Dedifferentiated amniotic fluid mesenchymal stem cell (primary cell): ENCODE measurements at regions not wholly inside any gene's neighbourhood (a gene's known extent, or its start where the extent isn't known, plus 50 kb on each side); places are given as distances from the start of the nearest gene placed in this dataset.

Experiments used
- DNase-seq: peaks from one replicate; pipeline ENCODE4 v3.0.0-alpha.2; 2016; ENCODE audit errors: extremely low spot score

- no peak for DNase-seq
These were observed 69.2 kb downstream of the ISG20 start for GRCh38 chr15:88707771-88708654.

- DNase-seq, result peak; percentile 82
These were observed 69.8 kb downstream of the ISG20 start for GRCh38 chr15:88708655-88709054.

DNA sequence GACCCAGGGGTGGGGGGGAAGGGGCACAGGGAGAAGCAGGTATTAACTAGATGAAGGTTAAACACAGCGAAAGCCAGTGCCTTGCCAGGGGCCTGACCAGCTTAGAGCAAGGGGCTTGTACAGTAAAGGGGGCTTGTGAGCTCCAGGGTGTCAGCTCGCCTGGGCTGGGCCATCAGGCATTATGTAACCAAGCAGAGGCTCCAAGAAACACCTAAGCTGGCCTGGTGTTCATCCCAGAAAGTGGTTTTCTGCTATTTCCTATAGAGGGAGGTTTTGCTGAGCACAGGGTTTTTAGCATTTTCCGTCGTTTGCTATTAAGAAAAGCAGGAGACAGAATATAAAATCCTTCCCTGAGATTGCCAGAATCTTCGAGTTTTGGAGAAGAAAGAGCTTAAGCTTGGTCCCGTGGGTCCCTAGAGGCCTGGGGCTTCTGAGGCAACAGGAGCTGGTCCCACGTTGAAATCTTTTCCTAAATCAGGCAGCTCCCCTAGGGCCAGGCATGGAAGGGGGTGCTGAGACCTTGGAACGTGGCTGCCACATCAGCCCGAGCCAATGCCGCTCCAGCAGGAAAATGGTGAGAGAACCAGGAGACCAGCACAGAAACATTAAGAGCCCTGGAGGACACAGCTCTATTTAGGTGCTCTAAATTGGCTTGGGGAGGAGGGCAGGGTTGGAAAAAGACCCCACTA, 71.4 kb downstream of the ISG20 start:
- no peak for DNase-seq

- no peak for DNase-seq
These were observed 73.0 kb downstream of the ISG20 start for GRCh38 chr15:88711806-88712205.

GRCh38 chr15:88714782-88715372, 76.1 kb downstream of the ISG20 start:
- DNase-seq, result no peak

- no peak for DNase-seq
These were observed 77.9 kb downstream of the ISG20 start for GRCh38 chr15:88716543-88717381.

DNA sequence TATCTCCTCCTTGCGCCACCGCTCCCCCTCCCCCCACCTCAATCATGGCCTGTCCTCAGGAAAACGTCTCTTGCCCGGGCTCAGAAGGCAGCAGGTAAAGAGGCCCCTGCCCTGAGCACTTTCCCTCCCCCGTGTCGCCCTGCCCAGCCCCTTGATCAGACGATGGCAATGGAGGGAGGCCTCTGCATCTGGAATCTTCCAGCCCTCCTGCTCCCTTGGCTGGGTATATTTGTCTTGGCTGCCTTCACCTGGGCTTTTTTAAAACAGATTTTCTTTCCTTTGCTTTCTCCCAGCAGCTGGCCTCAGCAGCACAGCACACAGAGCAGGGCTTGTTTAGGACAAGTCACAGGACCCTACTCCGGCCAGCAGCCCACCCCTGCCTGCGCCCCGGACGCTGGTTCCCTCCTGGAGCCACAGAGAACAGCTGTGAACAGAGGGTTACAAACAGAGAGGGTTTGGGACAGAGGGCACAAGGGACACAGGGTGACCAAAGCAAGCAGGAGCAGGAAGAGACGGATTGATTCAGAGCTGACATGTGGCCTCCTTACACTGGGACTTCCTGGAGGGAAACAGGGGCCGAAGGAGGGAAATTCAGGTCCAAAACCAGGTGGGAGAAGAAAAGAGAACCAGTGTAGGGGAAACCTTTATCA, 78.7 kb downstream of the ISG20 start:
- DNase-seq, result no peak

GRCh38 chr15:88718731-88719130, 79.9 kb downstream of the ISG20 start:
- DNase-seq, result no peak

DNA sequence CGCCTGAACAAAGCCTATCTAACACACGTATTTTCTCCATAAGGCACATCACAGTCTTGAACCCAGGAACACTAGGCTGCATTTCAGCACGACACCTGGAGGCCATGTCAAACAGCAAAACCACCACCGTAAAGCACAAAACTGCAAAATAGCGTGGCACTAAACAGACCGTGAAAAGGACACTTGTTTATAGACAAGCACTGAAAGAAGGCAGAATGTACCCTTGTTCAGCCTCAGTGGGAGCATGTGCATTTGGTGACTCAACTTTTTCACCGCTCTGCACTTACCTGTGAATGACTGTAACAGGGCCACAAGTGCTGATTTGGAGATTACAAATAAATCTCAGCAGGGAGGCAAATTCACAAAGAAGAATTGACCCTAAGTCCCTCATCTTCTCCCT, 80.8 kb downstream of the ISG20 start:
- DNase-seq, result no peak

DNA sequence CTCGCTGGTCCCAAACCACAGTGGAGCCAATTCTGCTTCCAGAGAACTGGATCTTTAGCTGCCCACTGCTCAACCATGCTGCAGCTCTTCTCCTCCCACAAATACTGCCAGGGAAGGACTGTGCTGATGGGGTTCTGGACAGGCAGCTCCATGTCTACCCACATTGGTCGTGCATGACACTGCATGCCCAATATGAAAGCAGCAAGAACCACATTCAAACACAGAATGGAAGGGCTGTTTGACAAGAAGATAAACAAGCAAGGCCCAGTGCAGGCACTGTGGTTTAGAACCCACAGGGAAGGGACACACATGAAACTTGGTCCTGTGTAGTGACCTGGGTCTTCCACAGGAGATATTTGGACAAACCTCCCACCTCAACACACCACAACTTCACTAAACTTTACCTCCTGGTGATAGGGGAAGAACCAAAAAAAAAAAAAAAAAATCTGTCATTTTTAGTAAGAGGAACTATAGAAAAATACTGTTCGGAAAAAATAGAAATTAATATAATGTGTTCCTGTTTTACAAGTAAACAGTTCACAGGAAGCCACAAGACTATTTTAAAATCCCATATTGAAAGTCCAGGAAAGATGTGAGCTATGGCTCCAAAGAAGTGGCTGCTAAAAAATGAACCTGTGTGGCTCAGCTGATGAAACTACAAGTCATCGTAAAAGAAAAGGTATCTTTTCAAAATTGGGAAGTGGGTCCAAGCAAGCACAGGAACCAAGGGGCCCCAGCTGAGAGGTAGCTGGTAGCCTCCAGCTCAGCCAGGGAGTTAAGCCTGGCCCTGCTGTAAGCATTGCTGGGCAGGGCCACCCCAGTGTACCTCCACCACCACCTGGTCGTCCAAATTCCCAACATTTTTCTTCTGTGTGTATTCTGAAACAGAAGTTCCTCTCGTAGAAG, 77.7 kb upstream of the ACAN start:
- DNase-seq, result no peak

DNA sequence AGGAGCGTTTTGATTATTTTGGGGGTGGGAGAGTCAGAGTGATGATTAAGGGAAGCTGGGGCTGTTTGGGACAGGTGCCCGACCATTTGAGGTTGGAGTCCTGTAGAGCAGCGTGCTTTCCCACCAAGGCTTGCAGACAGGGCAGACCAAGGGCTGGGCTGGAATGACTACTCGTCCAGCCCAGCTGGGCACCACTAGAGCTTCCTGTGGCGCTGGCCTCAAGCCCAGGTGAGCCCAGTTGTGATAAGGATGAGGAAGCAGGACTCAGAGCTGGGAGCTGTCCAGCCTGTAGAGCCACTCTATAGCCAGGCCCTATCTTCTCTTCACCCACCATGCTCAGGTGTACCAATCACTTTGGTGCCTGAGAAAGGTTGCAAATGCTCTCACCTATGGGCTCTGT, 75.8 kb upstream of the ACAN start:
- DNase-seq, result no peak

- no peak for DNase-seq
These were observed 73.7 kb upstream of the ACAN start for GRCh38 chr15:88729581-88729980.

GRCh38 chr15:88730751-88731150, 72.5 kb upstream of the ACAN start:
- DNase-seq, result no peak

GRCh38 chr15:88735212-88735611, 68.0 kb upstream of the ACAN start:
- DNase-seq, result no peak

DNA sequence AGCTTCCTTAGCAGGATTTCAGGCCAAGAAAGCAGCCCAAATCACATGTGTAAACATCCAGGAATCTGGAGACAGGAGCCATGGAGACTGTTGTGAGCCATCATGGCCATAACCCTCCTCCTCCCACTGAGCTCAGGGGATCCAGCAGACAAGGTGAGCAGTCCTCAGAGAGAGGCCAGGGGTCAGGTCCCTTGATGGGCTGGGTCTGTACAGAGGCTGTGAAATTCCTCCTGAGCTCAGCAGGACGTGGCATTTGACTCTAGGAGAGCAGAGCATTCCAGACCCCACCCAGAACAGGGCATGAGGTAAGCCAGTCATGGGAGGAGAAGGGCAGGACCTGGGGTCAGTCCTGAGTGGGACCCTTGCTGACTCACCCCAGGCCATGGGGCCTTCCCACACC, 67.0 kb upstream of the ACAN start:
- DNase-seq, result no peak

- DNase-seq, result no peak
These were observed 64.4 kb upstream of the ACAN start for GRCh38 chr15:88738796-88739195.

GRCh38 chr15:88739541-88739940, 63.7 kb upstream of the ACAN start:
- DNase-seq, result no peak

- no peak for DNase-seq
These were observed 62.9 kb upstream of the ACAN start for GRCh38 chr15:88740356-88740755.

DNA sequence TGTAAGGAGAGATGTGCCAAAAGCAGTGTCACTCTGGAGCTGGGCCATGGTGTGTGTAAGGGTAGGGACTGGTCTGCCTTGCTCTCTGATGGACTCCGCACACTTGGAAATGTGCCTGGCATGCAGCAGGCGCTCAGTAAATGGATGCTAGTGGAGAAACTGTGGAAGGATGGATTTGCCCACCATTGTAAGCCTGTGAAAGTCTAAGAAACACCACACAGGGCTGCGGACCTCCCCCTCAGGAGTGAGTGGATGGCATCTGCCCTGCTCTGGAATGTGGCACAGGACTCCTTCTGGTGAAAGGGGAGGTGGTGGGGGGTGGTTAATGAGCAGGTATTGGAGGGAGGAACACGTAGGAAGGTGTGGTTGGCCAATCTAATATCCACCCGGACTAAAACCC, 62.2 kb upstream of the ACAN start:
- no peak for DNase-seq

GRCh38 chr15:88741671-88742070, 61.6 kb upstream of the ACAN start:
- no peak for DNase-seq
